ENCODE measurements at regions not wholly inside any gene's neighbourhood (a gene's known extent, or its start where the extent isn't known, plus 50 kb on each side); places are given as distances from the start of the nearest gene placed in this dataset.

GRCh38 chr18:75654386-75654785 is 226.9 kb upstream of the SMIM21 start:
- no peak for DNase-seq

DNA sequence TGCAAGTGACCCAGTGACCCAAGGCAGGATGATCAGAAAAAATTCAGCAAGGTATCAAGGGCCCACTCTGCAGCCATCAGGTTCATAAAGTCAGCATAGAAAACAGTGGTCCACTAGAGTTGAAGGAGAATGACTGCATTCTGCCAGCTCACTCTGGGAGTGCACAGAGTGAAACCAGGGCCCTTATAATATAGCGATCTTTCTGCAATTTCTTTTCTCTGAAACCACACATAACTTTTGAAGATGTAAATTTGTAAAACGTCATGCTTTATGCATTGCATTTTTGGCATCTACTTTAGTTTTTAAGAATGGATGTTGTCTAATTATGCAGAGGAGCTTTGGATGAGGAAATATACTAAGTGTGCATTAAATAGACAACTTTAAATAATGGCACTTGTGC is 225.0 kb upstream of the SMIM21 start:
- DNase-seq: no peak

GRCh38 chr18:75644871-75645270 is 217.4 kb upstream of the SMIM21 start:
- DNase-seq: no peak

- no peak for DNase-seq
Observed at GRCh38 chr18:75643083-75643482, 215.6 kb upstream of the SMIM21 start.

- DNase-seq: no peak
Observed at GRCh38 chr18:75639472-75639831, 211.9 kb upstream of the SMIM21 start.

DNA sequence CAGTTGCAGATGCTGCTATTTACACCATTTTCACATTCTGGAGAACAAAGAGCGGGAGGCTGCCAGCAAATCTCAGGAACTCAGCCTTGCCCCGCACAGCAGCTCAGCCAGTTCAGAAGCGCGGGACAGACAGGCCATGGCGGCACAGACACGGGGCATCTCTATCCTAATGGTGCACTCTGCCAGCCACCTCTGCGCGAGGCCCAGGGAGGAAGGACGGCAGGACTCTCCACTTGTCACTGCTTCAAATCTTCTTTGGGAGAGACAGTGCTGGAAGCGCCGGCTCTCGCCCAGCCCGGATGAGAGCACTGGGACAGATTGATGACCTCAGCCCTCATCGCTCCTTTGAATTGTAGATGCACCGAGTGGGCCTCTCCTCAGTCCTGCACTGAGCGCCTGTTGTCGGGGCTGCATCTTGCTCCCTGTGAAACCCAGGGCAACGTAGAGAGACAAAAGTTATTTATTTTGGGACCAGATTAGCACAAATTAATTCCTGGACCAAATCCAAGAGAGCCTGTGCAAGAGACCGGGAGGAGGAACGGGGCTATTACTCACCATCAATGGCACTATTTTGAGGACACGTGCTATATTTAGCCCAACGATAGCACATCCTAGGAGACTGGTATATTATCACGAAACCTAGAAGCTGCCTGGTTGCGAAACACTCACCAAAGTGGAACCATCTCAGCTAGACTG is 211.4 kb upstream of the SMIM21 start:
- DNase-seq: no peak

GRCh38 chr18:75638223-75638775 is 210.8 kb upstream of the SMIM21 start:
- DNase-seq: no peak

- DNase-seq: no peak
Observed at GRCh38 chr18:75635096-75635495, 207.6 kb upstream of the SMIM21 start.

DNA sequence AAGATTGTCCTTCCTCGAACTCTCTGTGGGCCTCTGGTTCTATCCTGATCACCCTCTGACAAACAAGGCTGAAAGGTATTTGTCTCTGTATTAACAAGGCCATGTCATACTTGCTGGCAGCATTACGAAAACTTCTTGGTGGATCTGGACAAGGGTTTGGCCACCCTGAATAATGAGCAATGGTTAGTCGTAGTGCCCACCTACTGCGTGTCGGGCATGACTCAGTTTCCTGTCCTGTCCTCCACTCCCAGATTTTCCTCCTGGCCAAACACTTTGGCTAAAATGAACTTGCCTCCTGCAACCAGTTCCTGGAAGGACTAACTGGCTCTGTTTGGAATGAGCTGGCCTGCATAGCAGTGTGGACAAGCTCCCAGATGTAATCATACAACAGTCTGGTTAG is 198.5 kb upstream of the SMIM21 start:
- DNase-seq: no peak

- DNase-seq: no peak
Observed at GRCh38 chr18:75624869-75625268, 197.4 kb upstream of the SMIM21 start.

DNA sequence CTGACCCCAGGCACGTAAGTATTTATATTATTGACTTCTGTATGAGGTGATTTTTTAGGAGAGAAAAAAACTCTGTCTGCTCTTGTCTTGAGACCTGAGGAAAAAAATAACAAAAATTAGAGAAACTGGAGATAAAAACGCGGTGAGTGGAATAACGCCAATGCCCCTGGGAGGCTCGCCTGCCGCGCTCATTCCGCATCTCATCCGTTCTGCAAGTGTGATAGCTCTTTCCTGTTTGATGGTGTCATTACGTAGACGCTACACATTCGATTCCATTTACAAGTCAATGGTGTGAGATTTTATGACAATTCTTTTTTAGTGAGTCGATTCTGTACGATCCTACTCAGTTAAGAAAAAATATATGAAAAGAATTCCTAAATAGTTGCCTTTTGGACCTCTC is 194.3 kb upstream of the SMIM21 start:
- DNase-seq: no peak

GRCh38 chr18:75618146-75618545 is 190.6 kb upstream of the SMIM21 start:
- DNase-seq: no peak

GRCh38 chr18:75612456-75612855 is 185.0 kb upstream of the SMIM21 start:
- no peak for DNase-seq

- no peak for DNase-seq
Observed at GRCh38 chr18:75607701-75608100, 180.2 kb upstream of the SMIM21 start.

GRCh38 chr18:75592527-75592926 is 165.0 kb upstream of the SMIM21 start:
- DNase-seq: no peak

GRCh38 chr18:75588412-75588811 is 160.9 kb upstream of the SMIM21 start:
- DNase-seq: no peak

- DNase-seq: no peak
Observed at GRCh38 chr18:75587131-75587530, 159.6 kb upstream of the SMIM21 start.

GRCh38 chr18:75586130-75586889 is 158.8 kb upstream of the SMIM21 start:
- DNase-seq: no peak

DNA sequence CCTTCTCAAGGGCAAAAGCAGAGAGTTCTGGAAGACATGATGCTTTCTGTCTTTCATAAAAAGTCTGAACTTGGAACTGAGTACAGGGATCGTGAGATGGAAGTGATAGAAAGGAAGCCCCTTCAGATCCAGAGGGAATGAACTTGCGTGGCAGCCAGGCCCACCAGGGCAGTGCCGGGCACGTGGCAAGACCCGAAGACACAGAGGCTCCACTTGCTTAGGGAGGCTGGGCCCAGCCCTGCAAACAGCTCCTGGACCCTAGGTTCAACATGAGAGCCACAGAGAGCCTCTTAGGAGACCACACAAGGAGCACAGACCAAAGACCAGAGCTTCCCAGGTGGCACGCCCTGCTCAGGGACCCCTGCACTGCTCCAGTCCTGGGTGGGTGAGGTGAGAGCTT is 155.4 kb upstream of the SMIM21 start:
- DNase-seq: no peak

DNA sequence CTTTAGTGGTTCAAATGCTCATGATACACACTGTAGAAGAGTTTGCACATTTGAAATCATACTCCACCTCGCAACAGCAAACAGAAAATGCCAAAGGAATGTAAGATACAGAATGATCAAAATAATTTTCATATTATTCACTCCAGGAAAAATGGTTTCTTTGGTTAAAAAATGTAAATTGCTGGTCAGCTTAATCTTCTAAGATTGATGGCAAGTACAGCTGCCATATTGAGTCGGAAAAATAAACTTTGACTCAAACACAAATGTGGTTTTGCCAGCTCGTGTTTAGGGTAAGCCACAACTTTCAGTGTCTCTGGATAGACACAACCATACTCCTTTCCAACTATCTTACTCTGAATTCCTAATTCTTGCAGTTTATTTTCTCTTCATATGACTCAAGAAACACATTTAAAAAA is 154.9 kb upstream of the SMIM21 start:
- no peak for DNase-seq

GRCh38 chr18:75581336-75582131 is 154.0 kb upstream of the SMIM21 start:
- no peak for DNase-seq

GRCh38 chr18:75574187-75574586 is 146.7 kb upstream of the SMIM21 start:
- DNase-seq: no peak

DNA sequence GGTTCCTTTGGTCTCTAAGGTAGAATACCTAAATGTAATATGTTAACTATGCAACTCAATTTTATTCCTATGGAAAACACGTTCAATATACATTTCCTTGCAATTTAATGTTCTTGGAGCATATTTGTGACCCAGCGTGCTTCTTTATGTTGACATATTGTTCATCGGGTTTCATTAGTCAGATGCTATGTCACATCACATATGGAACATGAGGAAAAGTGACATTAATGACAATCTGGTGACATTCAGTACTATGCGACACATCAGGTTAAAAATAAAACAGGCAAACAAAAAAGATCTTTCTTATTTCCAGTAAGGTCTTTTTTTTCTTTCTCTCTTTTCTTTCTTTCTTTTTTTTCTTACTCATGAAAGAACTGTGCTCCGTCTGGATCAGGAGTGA is 135.6 kb upstream of the SMIM21 start:
- no peak for DNase-seq

- DNase-seq: no peak
Observed at GRCh38 chr18:75562216-75562615, 134.7 kb upstream of the SMIM21 start.

All from cerebellar nuclear complex (tissue), 1 donor.